PC-3 (cell line): ENCODE measurements at regions not wholly inside any gene's neighbourhood (a gene's known extent, or its start where the extent isn't known, plus 50 kb on each side); places are given as distances from the start of the nearest gene placed in this dataset.

Experiments
- ATAC-seq: fragments of 200-7000 bp; cut with Tn5 transposase; 2 replicates; pipeline ENCODE4 v1.9.1; 2020; ENCODE audit warnings: mild to moderate bottlenecking, moderate library complexity
- BruUV-seq: library from RNA; stranded (reverse); fragments of 400-500 nt; replicated peaks from 2 replicates; lab custom pipeline; 2021; lab: Mats Ljungman, UMichigan
- CTCF ChIA-PET: fragments of 300-600 bp; sonication (Branson Sonifier 250); formaldehyde crosslinking; loops from one replicate; lab custom pipeline; 2022; ENCODE audit warnings: antibody characterized with exemption; lab: Charles Lee
- POLR2A ChIA-PET: fragments of 300-600 bp; sonication (Branson Sonifier 250); formaldehyde crosslinking; loops from one replicate; lab custom pipeline; 2022; ENCODE audit warnings: antibody characterized with exemption; ENCODE audit not compliant: unreplicated experiment; lab: Charles Lee
- DNase-seq: peaks from one replicate; pipeline ENCODE4 v3.0.0-alpha.2; 2015
- H2AFZ ChIP-seq: fragments of 300-600 bp; sonication (generic); 2 replicates; pipeline ENCODE4 v1.6.0; 2016; ENCODE audit warnings: antibody characterized with exemption, low read length
- H3F3A ChIP-seq: fragments of 300-600 bp; sonication (generic); one replicate; pipeline ENCODE4 v1.6.0; 2017; ENCODE audit warnings: antibody characterized with exemption, low read length, control low read depth, mild to moderate bottlenecking; ENCODE audit not compliant: unreplicated experiment
- H3K27ac ChIP-seq: fragments of 300-600 bp; sonication (generic); 2 replicates; pipeline ENCODE4 v1.5.1; 2016; ENCODE audit warnings: mild to moderate bottlenecking, low read length
- H3K27me3 ChIP-seq: fragments of 300-600 bp; sonication (generic); 2 replicates; pipeline ENCODE4 v1.6.1; 2016; ENCODE audit warnings: low read length, mixed read lengths
- H3K36me3 ChIP-seq: fragments of 300-600 bp; sonication (generic); 2 replicates; pipeline ENCODE4 v1.6.1; 2016; ENCODE audit warnings: low read depth, mixed run types, low read length, mixed read lengths
- H3K4me1 ChIP-seq: fragments of 300-600 bp; sonication (generic); 2 replicates; pipeline ENCODE4 v1.5.1; 2016; ENCODE audit warnings: low read length; ENCODE audit not compliant: insufficient read depth
- H3K4me2 ChIP-seq: fragments of 300-600 bp; sonication (generic); 2 replicates; pipeline ENCODE4 v1.6.0; 2016; ENCODE audit warnings: low read length
- H3K4me3 ChIP-seq: fragments of 300-600 bp; sonication (generic); 2 replicates; pipeline ENCODE4 v1.5.1; 2016; ENCODE audit warnings: mild to moderate bottlenecking, low read length, mixed read lengths
- H3K79me2 ChIP-seq: fragments of 300-600 bp; sonication (generic); 2 replicates; pipeline ENCODE4 v1.6.1; 2017; ENCODE audit warnings: low read length, mixed read lengths
- H3K9ac ChIP-seq: fragments of 300-600 bp; sonication (generic); 2 replicates; pipeline ENCODE4 v1.6.0; 2016; ENCODE audit warnings: mild to moderate bottlenecking, low read length
- H3K9me2 ChIP-seq: fragments of 300-600 bp; sonication (generic); replicated peaks from 2 replicates; pipeline ENCODE4 v1.6.1; 2016; ENCODE audit warnings: mixed run types, low read length, mixed read lengths
- H3K9me3 ChIP-seq: fragments of 300-600 bp; sonication (generic); 2 replicates; pipeline ENCODE4 v1.6.1; 2016; ENCODE audit warnings: low read length, mixed read lengths
- H4K20me1 ChIP-seq: fragments of 300-600 bp; sonication (generic); 2 replicates; pipeline ENCODE4 v1.6.1; 2016; ENCODE audit warnings: low read length, mixed read lengths
- EZH2 ChIP-seq: fragments of 300-600 bp; sonication (generic); IDR thresholded peaks from one replicate; pipeline ENCODE4 v1.6.1; 2017; ENCODE audit warnings: antibody characterized with exemption, mild to moderate bottlenecking, low read length; ENCODE audit not compliant: unreplicated experiment
- EZH2phosphoT487 ChIP-seq: fragments of 300-600 bp; sonication (generic); IDR thresholded peaks from 2 replicates; pipeline ENCODE4 v1.6.1; 2018; ENCODE audit warnings: mild to moderate bottlenecking, antibody characterized with exemption, low read length, borderline replicate concordance
- intact Hi-C: fragments of 100-400 bp; cut with micrococcal nuclease; formaldehyde crosslinking; loops from 2 replicates; pipeline ENCODE4 v1.9.0; 2023
- TF ChIP-seq, protein P1 (sequence below): fragments of 300-600 bp; sonication (generic); conservative IDR thresholded peaks from 2 replicates; pipeline ENCODE4 v1.5.1; 2017; ENCODE audit warnings: antibody characterized with exemption, low read depth, mild to moderate bottlenecking, low read length

- Histone ChIP-seq H3K27ac (no peak overlapping the region), H3K4me3 (no peak overlapping the region), H3K4me2 (no peak overlapping the region), H3K36me3 (no peaks in the 10 kb centered on the region), H2AFZ (no peak overlapping the region), H3K27me3 (no peaks in the 10 kb centered on the region), H3K9ac (no peak overlapping the region), H4K20me1 (no peaks in the 10 kb centered on the region), H3K79me2 (no peaks in the 10 kb centered on the region), H3F3A (no peaks in the 10 kb centered on the region), H3K9me3 (no peaks in the 10 kb centered on the region), H3K4me1 (no peaks in the 10 kb centered on the region), H3K9me2 (no peaks in the 10 kb centered on the region)
- DNase-seq (no peak), ATAC-seq (no peak)
- TF ChIP-seq EZH2 (no peak), EZH2phosphoT487 (no peak)
- TF ChIP-seq, protein P1, sequence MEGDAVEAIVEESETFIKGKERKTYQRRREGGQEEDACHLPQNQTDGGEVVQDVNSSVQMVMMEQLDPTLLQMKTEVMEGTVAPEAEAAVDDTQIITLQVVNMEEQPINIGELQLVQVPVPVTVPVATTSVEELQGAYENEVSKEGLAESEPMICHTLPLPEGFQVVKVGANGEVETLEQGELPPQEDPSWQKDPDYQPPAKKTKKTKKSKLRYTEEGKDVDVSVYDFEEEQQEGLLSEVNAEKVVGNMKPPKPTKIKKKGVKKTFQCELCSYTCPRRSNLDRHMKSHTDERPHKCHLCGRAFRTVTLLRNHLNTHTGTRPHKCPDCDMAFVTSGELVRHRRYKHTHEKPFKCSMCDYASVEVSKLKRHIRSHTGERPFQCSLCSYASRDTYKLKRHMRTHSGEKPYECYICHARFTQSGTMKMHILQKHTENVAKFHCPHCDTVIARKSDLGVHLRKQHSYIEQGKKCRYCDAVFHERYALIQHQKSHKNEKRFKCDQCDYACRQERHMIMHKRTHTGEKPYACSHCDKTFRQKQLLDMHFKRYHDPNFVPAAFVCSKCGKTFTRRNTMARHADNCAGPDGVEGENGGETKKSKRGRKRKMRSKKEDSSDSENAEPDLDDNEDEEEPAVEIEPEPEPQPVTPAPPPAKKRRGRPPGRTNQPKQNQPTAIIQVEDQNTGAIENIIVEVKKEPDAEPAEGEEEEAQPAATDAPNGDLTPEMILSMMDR: no peak
- intact Hi-C loops: no loop called here
- no TSS peak for BruUV-seq
- ChIA-PET POLR2A (no interaction called here), CTCF (no interaction called here)
Observed at GRCh38 chr11:38272376-38272775, 1674.3 kb upstream of the RAG2 start.

DNA sequence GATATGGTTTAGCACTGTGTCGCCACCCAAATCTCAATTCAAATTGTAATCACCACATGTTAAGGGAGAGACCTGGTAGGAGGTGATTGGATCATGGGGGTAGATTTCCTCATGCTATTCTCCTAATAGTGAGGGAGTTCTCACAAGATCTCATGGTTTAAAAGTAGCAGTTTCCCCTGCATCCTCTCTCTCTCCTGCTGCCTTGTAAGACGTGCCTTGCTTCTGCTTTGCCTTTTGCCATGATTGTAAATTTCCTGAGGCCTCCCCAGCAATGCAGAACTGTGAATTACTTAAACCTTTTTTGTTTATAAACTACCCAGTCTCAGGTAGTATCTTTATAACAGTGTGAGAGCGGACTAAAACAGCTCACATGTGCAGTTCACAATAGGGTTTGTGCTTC lies 1668.7 kb upstream of the RAG2 start:
- no peaks in the 10 kb centered on the region for H3K36me3 ChIP-seq
- ATAC-seq (no peak), DNase-seq (no peak)
- H3K4me3 ChIP-seq: no peak overlapping the region
- H3F3A ChIP-seq: no peaks in the 10 kb centered on the region
- H4K20me1 ChIP-seq: no peaks in the 10 kb centered on the region
- intact Hi-C loops: no loop called here
- no peak overlapping the region for H3K9ac ChIP-seq
- no peaks in the 10 kb centered on the region for H3K4me1 ChIP-seq
- TF ChIP-seq, protein P1: no peak
- TF ChIP-seq EZH2phosphoT487 (no peak), EZH2 (no peak)
- no peaks in the 10 kb centered on the region for H3K9me3 ChIP-seq
- H3K79me2 ChIP-seq: no peaks in the 10 kb centered on the region
- H3K27ac ChIP-seq: no peak overlapping the region
- ChIA-PET CTCF (no interaction called here), POLR2A (no interaction called here)
- H3K27me3 ChIP-seq: no peaks in the 10 kb centered on the region
- H3K4me2 ChIP-seq: no peak overlapping the region
- BruUV-seq: no TSS peak
- no peaks in the 10 kb centered on the region for H3K9me2 ChIP-seq
- H2AFZ ChIP-seq: no peak overlapping the region

- no peak overlapping the region for H3K9ac ChIP-seq
- H3F3A ChIP-seq: no peaks in the 10 kb centered on the region
- intact Hi-C loops: no loop called here
- H3K79me2 ChIP-seq: no peaks in the 10 kb centered on the region
- CTCF ChIA-PET: no interaction called here
- H3K27ac ChIP-seq: no peak overlapping the region
- H3K9me2 ChIP-seq: no peaks in the 10 kb centered on the region
- H3K36me3 ChIP-seq: no peaks in the 10 kb centered on the region
- BruUV-seq: no TSS peak
- no peak overlapping the region for H3K4me2 ChIP-seq
- H4K20me1 ChIP-seq: no peaks in the 10 kb centered on the region
- ATAC-seq: no peak
- TF ChIP-seq, protein P1: no peak
- TF ChIP-seq EZH2phosphoT487: no peak
- TF ChIP-seq EZH2: no peak
- H3K27me3 ChIP-seq: no peaks in the 10 kb centered on the region
- H3K9me3 ChIP-seq: no peaks in the 10 kb centered on the region
- DNase-seq: no peak
- no peak overlapping the region for H3K4me3 ChIP-seq
- POLR2A ChIA-PET: no interaction called here
- no peak overlapping the region for H2AFZ ChIP-seq
- H3K4me1 ChIP-seq: no peaks in the 10 kb centered on the region
Observed at GRCh38 chr11:38256436-38256835, 1658.4 kb upstream of the RAG2 start.
